Mesenchymal stem cell (in vitro differentiated cells and primary cell): ENCODE measurements at regions not wholly inside any gene's neighbourhood (a gene's known extent, or its start where the extent isn't known, plus 50 kb on each side); places are given as distances from the start of the nearest gene placed in this dataset.
A peak's percentile ranks its signal among the peaks of the same experiment; 100 is the strongest.
"Not testable (repeated sequence)": the region's sequence is repeated elsewhere in the genome, so short reads cannot be mapped to it uniquely, and the experiment has no call there.

Source experiments
- DNase-seq: peaks from one replicate; pipeline ENCODE4 v3.0.0-alpha.2; 2013
- H2AFZ ChIP-seq: one replicate; pipeline ENCODE4 v1.6.1; 2013; ENCODE audit warnings: low read depth, mild to moderate bottlenecking, control low read depth, inconsistent platforms, low read length, moderate library complexity
- H2AK5ac ChIP-seq: 2 replicates; pipeline ENCODE4 v1.6.1; 2013; ENCODE audit warnings: low read length, moderate library complexity, mild to moderate bottlenecking, inconsistent platforms; ENCODE audit not compliant: severe bottlenecking
- H2BK120ac ChIP-seq: one replicate; pipeline ENCODE4 v1.6.1; 2013; ENCODE audit warnings: low read depth, mild to moderate bottlenecking, inconsistent platforms, low read length, moderate library complexity
- H2BK12ac ChIP-seq, 2 experiments: one replicate each; pipeline ENCODE4 v1.6.1; 2013; ENCODE audit warnings: inconsistent platforms in 2 of 2, low read length in 2 of 2, mild to moderate bottlenecking in 2 of 2, moderate library complexity in 2 of 2, control low read depth in 1 of 2
- H2BK15ac ChIP-seq: one replicate; pipeline ENCODE4 v1.6.1; 2013; ENCODE audit warnings: mild to moderate bottlenecking, low read depth, inconsistent platforms; ENCODE audit not compliant: poor library complexity, severe bottlenecking
- H2BK5ac ChIP-seq: 2 replicates; pipeline ENCODE4 v1.6.1; 2013; ENCODE audit warnings: low read depth, mild to moderate bottlenecking, low read length, control low read depth, inconsistent platforms; ENCODE audit not compliant: poor library complexity, severe bottlenecking
- H3K14ac ChIP-seq, 2 experiments: one replicate each; pipeline ENCODE4 v1.6.1; 2013; ENCODE audit warnings: inconsistent platforms in 2 of 2, low read length in 2 of 2, control low read depth in 1 of 2, mild to moderate bottlenecking in 1 of 2, moderate library complexity in 1 of 2
- H3K18ac ChIP-seq, 2 experiments: one replicate each; pipeline ENCODE4 v1.6.1; 2013; ENCODE audit warnings: inconsistent platforms in 2 of 2, low read length in 2 of 2, control low read depth in 1 of 2, low read depth in 1 of 2, mild to moderate bottlenecking in 1 of 2
- H3K23ac ChIP-seq, 2 experiments: one replicate each; pipeline ENCODE4 v1.6.1; 2013; ENCODE audit warnings: inconsistent platforms in 2 of 2, low read length in 2 of 2, mild to moderate bottlenecking in 2 of 2, moderate library complexity in 2 of 2, control low read depth in 1 of 2
- H3K27ac ChIP-seq: 2 replicates; pipeline ENCODE4 v1.5.1; 2013; ENCODE audit warnings: mild to moderate bottlenecking, moderate library complexity, low read length, control low read depth, inconsistent platforms; ENCODE audit not compliant: poor library complexity, severe bottlenecking
- H3K27me3 ChIP-seq, 2 experiments: 2 replicates each; pipeline versions ENCODE4 v1.6.1 to v1.7.0; 2013; ENCODE audit warnings: low read length in 2 of 2, mild to moderate bottlenecking in 2 of 2, moderate library complexity in 2 of 2, control low read depth in 1 of 2, inconsistent platforms in 1 of 2; ENCODE audit not compliant: control insufficient read depth in 1 of 2, insufficient read depth in 1 of 2
- H3K36me3 ChIP-seq, 2 experiments: 2 replicates each; pipeline versions ENCODE4 v1.6.1 to v1.7.0; 2013; ENCODE audit warnings: low read length in 2 of 2, control low read depth in 1 of 2, inconsistent platforms in 1 of 2, low read depth in 1 of 2, mild to moderate bottlenecking in 1 of 2; ENCODE audit not compliant: insufficient read depth in 2 of 2, control insufficient read depth in 1 of 2
- H3K4ac ChIP-seq, 2 experiments: one replicate each; pipeline ENCODE4 v1.6.1; 2013; ENCODE audit warnings: inconsistent platforms in 2 of 2, low read length in 2 of 2, mild to moderate bottlenecking in 2 of 2, moderate library complexity in 2 of 2, control low read depth in 1 of 2, low read depth in 1 of 2
- H3K4me1 ChIP-seq: 2 replicates; pipeline ENCODE4 v1.6.1; 2013; ENCODE audit warnings: low read depth, low read length, control low read depth; ENCODE audit not compliant: control insufficient read depth, insufficient read depth
- H3K4me2 ChIP-seq: 2 replicates; pipeline ENCODE4 v1.6.1; 2013; ENCODE audit warnings: low read length, mild to moderate bottlenecking, inconsistent platforms; ENCODE audit not compliant: poor library complexity, severe bottlenecking
- H3K4me3 ChIP-seq, 2 experiments: 2 replicates each; pipeline versions ENCODE4 v1.5.1 to v1.7.0; 2013; ENCODE audit warnings: low read length in 2 of 2, mild to moderate bottlenecking in 2 of 2, control low read depth in 1 of 2, low read depth in 1 of 2; ENCODE audit not compliant: insufficient read depth in 1 of 2
- H3K79me1 ChIP-seq: replicated peaks from 2 replicates; pipeline ENCODE4 v1.6.1; 2013; ENCODE audit warnings: mild to moderate bottlenecking, control low read depth, low read length, inconsistent platforms; ENCODE audit not compliant: poor library complexity, severe bottlenecking
- H3K9ac ChIP-seq: 2 replicates; pipeline ENCODE4 v1.7.0; 2013; ENCODE audit warnings: mild to moderate bottlenecking, low read length, moderate library complexity
- H3K9me3 ChIP-seq: 2 replicates; pipeline ENCODE4 v1.7.0; 2013; ENCODE audit warnings: mild to moderate bottlenecking, low read length; ENCODE audit not compliant: control insufficient read depth
- H4K8ac ChIP-seq: one replicate; pipeline ENCODE4 v1.6.1; 2013; ENCODE audit warnings: inconsistent platforms, mild to moderate bottlenecking, low read length, moderate library complexity
- H4K91ac ChIP-seq: one replicate; pipeline ENCODE4 v1.6.1; 2013; ENCODE audit warnings: mild to moderate bottlenecking, low read length, inconsistent platforms
- WGBS: methylation state at CpG from one replicate; pipeline ENCODE4 v1.1.7; 2013; ENCODE audit warnings: mixed read lengths; 5-methylcytosine and 5-hydroxymethylcytosine counted together

GRCh38 chr10:62594093-62594520, 210.4 kb upstream of the ADO start:
- Histone ChIP-seq H2AFZ (no peak overlapping the region), H4K8ac (no peak overlapping the region), H2AK5ac (no peak overlapping the region), H4K91ac (no peak overlapping the region), H3K36me3 (no peaks in the 10 kb centered on the region), H3K79me1 (no peaks in the 10 kb centered on the region), H3K9me3 (no peaks in the 10 kb centered on the region), H3K4me1 (no peaks in the 10 kb centered on the region), H2BK5ac (no peak overlapping the region), H3K4me2 (no peak overlapping the region), H3K23ac (no peak overlapping the region), H3K4ac (no peak overlapping the region), H2BK15ac (peak overlapping the region; percentile 8), H3K18ac (no peak overlapping the region), H3K27ac (no peak overlapping the region), H3K4me3 (no peak overlapping the region), H2BK12ac (peak overlapping the region in 1 of 2 experiments; percentile 90), H2BK120ac (no peak overlapping the region), H3K14ac (no peak overlapping the region), H3K9ac (peak overlapping the region; percentile 33), H3K27me3 (no peaks in the 10 kb centered on the region)
- 47% methylated on average over 3 of the region's 3 CpGs for WGBS
- DNase-seq = peak; percentile 61

GRCh38 chr10:62597226-62597625, 207.3 kb upstream of the ADO start:
- Histone ChIP-seq H3K9ac (no peak overlapping the region), H2AFZ (no peak overlapping the region), H2BK120ac (no peak overlapping the region), H4K91ac (no peak overlapping the region), H3K4me2 (no peak overlapping the region), H2BK15ac (no peak overlapping the region), H4K8ac (no peak overlapping the region), H3K4me3 (no peak overlapping the region), H3K9me3 (peaks cover 4% of the 10 kb centered on the region), H3K27me3 (no peaks in the 10 kb centered on the region), H2BK5ac (no peak overlapping the region), H3K4me1 (no peaks in the 10 kb centered on the region), H2AK5ac (no peak overlapping the region), H3K79me1 (no peaks in the 10 kb centered on the region), H3K18ac (no peak overlapping the region), H3K23ac (no peak overlapping the region), H2BK12ac (no peak overlapping the region), H3K36me3 (no peaks in the 10 kb centered on the region), H3K4ac (no peak overlapping the region), H3K14ac (no peak overlapping the region), H3K27ac (no peak overlapping the region)
- peak; percentile 22 for DNase-seq
- 82% methylated on average over 1 of the region's 3 CpGs for WGBS

- 25% methylated on average over 1 of the region's 2 CpGs for WGBS
- no peak overlapping the region for H3K18ac ChIP-seq
- no peak overlapping the region for H2AFZ ChIP-seq
- peaks cover 4% of the 10 kb centered on the region for H3K9me3 ChIP-seq
- no peak overlapping the region for H3K4me3 ChIP-seq
- no peaks in the 10 kb centered on the region for H3K4me1 ChIP-seq
- no peaks in the 10 kb centered on the region for H3K27me3 ChIP-seq
- H4K8ac ChIP-seq = no peak overlapping the region
- H3K4ac ChIP-seq = no peak overlapping the region
- no peak overlapping the region for H3K9ac ChIP-seq
- H2BK120ac ChIP-seq = no peak overlapping the region
- H3K27ac ChIP-seq = no peak overlapping the region
- DNase-seq = no peak
- no peaks in the 10 kb centered on the region for H3K79me1 ChIP-seq
- no peak overlapping the region for H3K14ac ChIP-seq
- H3K4me2 ChIP-seq = no peak overlapping the region
- no peak overlapping the region for H2AK5ac ChIP-seq
- no peak overlapping the region for H4K91ac ChIP-seq
- no peak overlapping the region for H2BK15ac ChIP-seq
- no peak overlapping the region for H2BK12ac ChIP-seq
- no peak overlapping the region for H2BK5ac ChIP-seq
- H3K36me3 ChIP-seq = no peaks in the 10 kb centered on the region
- H3K23ac ChIP-seq = no peak overlapping the region
Observed at GRCh38 chr10:62599161-62599560, 205.4 kb upstream of the ADO start.

- H3K79me1 ChIP-seq = not testable (repeated sequence)
Observed at GRCh38 chr10:62606551-62606950, 198.0 kb upstream of the ADO start.

More at GRCh38 chr10:62606551-62606950, 198.0 kb upstream of the ADO start:
- H3K14ac ChIP-seq, H2AK5ac ChIP-seq, H2AFZ ChIP-seq, H3K4ac ChIP-seq, H3K9me3 ChIP-seq, H2BK120ac ChIP-seq, H3K18ac ChIP-seq, H2BK12ac ChIP-seq, H3K36me3 ChIP-seq, DNase-seq, H3K27me3 ChIP-seq, H4K91ac ChIP-seq, H4K8ac ChIP-seq, H3K4me3 ChIP-seq, H3K4me2 ChIP-seq, H3K4me1 ChIP-seq, H3K9ac ChIP-seq, H3K27ac ChIP-seq, H3K23ac ChIP-seq, H2BK5ac ChIP-seq, H2BK15ac ChIP-seq: not testable (repeated sequence)
- no CpG with 5 or more reads among the region's 4 CpGs for WGBS
